AG09309 (cell line): ENCODE measurements at regions not wholly inside any gene's neighbourhood (a gene's known extent, or its start where the extent isn't known, plus 50 kb on each side); places are given as distances from the start of the nearest gene placed in this dataset.

Experiments
- DNase-seq: peaks from one replicate; pipeline ENCODE4 v3.0.0-alpha.2; 2010; ENCODE audit warnings: low read depth
- H3K4me3 ChIP-seq: 2 replicates; pipeline ENCODE4 v1.5.1; 2011; ENCODE audit warnings: mild to moderate bottlenecking, low read depth, low read length, moderate library complexity; ENCODE audit not compliant: control insufficient read depth
- CTCF ChIP-seq: IDR thresholded peaks from 2 replicates; pipeline ENCODE4 v1.5.1; 2011; ENCODE audit warnings: mild to moderate bottlenecking, low read depth, low read length, inconsistent platforms; ENCODE audit not compliant: insufficient read depth, control insufficient read depth; ENCODE audit errors: missing control alignments

GRCh38 chr2:125490308-125490707 lies 1165.7 kb upstream of the GYPC start:
- no peak overlapping the region for H3K4me3 ChIP-seq
- DNase-seq, result no peak
- no peak for TF ChIP-seq CTCF

GRCh38 chr2:125491663-125492062 lies 1164.3 kb upstream of the GYPC start:
- DNase-seq, result no peak
- no peak for TF ChIP-seq CTCF
- no peak overlapping the region for H3K4me3 ChIP-seq

- TF ChIP-seq CTCF, result no peak
- DNase-seq, result no peak
- H3K4me3 ChIP-seq, result no peak overlapping the region
These were observed 1143.6 kb upstream of the GYPC start for GRCh38 chr2:125512313-125512712.

- no peak for DNase-seq
- H3K4me3 ChIP-seq, result no peak overlapping the region
- TF ChIP-seq CTCF, result peak; percentile 35
These were observed 1139.4 kb upstream of the GYPC start for GRCh38 chr2:125516496-125517109.

- no peak for DNase-seq
- H3K4me3 ChIP-seq, result no peak overlapping the region
- no peak for TF ChIP-seq CTCF
These were observed 1129.9 kb upstream of the GYPC start for GRCh38 chr2:125526093-125526492.

- no peak overlapping the region for H3K4me3 ChIP-seq
- no peak for TF ChIP-seq CTCF
- no peak for DNase-seq
These were observed 1120.9 kb upstream of the GYPC start for GRCh38 chr2:125535089-125535488.
